HG02870 (cell line): ENCODE measurements at regions not wholly inside any gene's neighbourhood (a gene's known extent, or its start where the extent isn't known, plus 50 kb on each side); places are given as distances from the start of the nearest gene placed in this dataset.

Experiments used
- ATAC-seq: cut with Tn5 transposase; IDR thresholded peaks from one replicate; pipeline ENCODE4 v1.9.1; 2021; ENCODE audit warnings: mild to moderate bottlenecking, moderate library complexity; ENCODE audit not compliant: unreplicated experiment

GRCh38 chr10:107474650-107475049 is 310.1 kb upstream of the SORCS1 start:
- no peak for ATAC-seq

GRCh38 chr10:107473225-107473624 is 308.7 kb upstream of the SORCS1 start:
- no peak for ATAC-seq

GRCh38 chr10:107471911-107472310 is 307.4 kb upstream of the SORCS1 start:
- ATAC-seq: no peak

- no peak for ATAC-seq
Observed at GRCh38 chr10:107453561-107453960, 289.1 kb upstream of the SORCS1 start.

- no peak for ATAC-seq
Observed at GRCh38 chr10:107451047-107451446, 286.5 kb upstream of the SORCS1 start.

GRCh38 chr10:107450056-107450455 is 285.6 kb upstream of the SORCS1 start:
- no peak for ATAC-seq

- ATAC-seq: no peak
Observed at GRCh38 chr10:107444443-107444842, 279.9 kb upstream of the SORCS1 start.

- no peak for ATAC-seq
Observed at GRCh38 chr10:107443813-107444212, 279.3 kb upstream of the SORCS1 start.

GRCh38 chr10:107443326-107443725 is 278.8 kb upstream of the SORCS1 start:
- no peak for ATAC-seq

- ATAC-seq: peak; percentile 80
Observed at GRCh38 chr10:107442035-107442505, 277.6 kb upstream of the SORCS1 start.

- no peak for ATAC-seq
Observed at GRCh38 chr10:107440741-107441140, 276.2 kb upstream of the SORCS1 start.

GRCh38 chr10:107437921-107438320 is 273.4 kb upstream of the SORCS1 start:
- ATAC-seq: no peak

- no peak for ATAC-seq
Observed at GRCh38 chr10:107436568-107436967, 272.1 kb upstream of the SORCS1 start.

GRCh38 chr10:107434854-107435253 is 270.3 kb upstream of the SORCS1 start:
- ATAC-seq: no peak

GRCh38 chr10:107434201-107434600 is 269.7 kb upstream of the SORCS1 start:
- ATAC-seq: no peak

GRCh38 chr10:107433605-107434004 is 269.1 kb upstream of the SORCS1 start:
- no peak for ATAC-seq

- ATAC-seq: no peak
Observed at GRCh38 chr10:107430446-107430845, 265.9 kb upstream of the SORCS1 start.

GRCh38 chr10:107427016-107427415 is 262.5 kb upstream of the SORCS1 start:
- no peak for ATAC-seq

- no peak for ATAC-seq
Observed at GRCh38 chr10:107425931-107426553, 261.5 kb upstream of the SORCS1 start.

GRCh38 chr10:107424628-107425027 is 260.1 kb upstream of the SORCS1 start:
- ATAC-seq: no peak

GRCh38 chr10:107423903-107424302 is 259.4 kb upstream of the SORCS1 start:
- no peak for ATAC-seq

- no peak for ATAC-seq
Observed at GRCh38 chr10:107422681-107423080, 258.2 kb upstream of the SORCS1 start.

GRCh38 chr10:107420196-107420595 is 255.7 kb upstream of the SORCS1 start:
- ATAC-seq: no peak
